ENCODE measurements at regions not wholly inside any gene's neighbourhood (a gene's known extent, or its start where the extent isn't known, plus 50 kb on each side); places are given as distances from the start of the nearest gene placed in this dataset.

DNA sequence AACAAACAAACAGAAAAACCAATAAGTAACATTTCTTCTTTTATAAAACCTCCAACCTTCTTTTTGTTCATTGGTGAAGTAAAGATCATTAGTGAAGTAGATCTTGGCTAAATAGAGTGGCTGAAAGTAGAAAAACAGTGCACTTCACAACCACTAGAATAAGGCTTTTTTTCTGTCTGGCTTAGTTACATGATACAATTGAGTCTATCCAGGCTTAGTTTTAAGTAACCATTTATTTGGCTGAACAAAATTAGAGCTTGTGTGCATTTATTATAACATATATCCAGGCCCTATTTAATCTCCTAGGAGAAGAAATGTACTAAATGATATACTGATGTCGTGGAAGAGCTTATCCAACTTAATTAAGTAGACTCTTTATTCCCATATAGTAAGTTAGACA, 65.8 kb upstream of the STK38L start:
- TF ChIP-seq, protein P1, sequence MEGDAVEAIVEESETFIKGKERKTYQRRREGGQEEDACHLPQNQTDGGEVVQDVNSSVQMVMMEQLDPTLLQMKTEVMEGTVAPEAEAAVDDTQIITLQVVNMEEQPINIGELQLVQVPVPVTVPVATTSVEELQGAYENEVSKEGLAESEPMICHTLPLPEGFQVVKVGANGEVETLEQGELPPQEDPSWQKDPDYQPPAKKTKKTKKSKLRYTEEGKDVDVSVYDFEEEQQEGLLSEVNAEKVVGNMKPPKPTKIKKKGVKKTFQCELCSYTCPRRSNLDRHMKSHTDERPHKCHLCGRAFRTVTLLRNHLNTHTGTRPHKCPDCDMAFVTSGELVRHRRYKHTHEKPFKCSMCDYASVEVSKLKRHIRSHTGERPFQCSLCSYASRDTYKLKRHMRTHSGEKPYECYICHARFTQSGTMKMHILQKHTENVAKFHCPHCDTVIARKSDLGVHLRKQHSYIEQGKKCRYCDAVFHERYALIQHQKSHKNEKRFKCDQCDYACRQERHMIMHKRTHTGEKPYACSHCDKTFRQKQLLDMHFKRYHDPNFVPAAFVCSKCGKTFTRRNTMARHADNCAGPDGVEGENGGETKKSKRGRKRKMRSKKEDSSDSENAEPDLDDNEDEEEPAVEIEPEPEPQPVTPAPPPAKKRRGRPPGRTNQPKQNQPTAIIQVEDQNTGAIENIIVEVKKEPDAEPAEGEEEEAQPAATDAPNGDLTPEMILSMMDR (conservative IDR thresholded peaks at IDR 0.05 in 1 of 2, IDR thresholded peaks at IDR 0.05 in 1 of 2; ENCODE audit: extremely low read depth in 1 of 2, insufficient read depth in 1 of 2, low read depth in 1 of 2, low read length in 2 of 2), result no peak
- TF ChIP-seq EZH2 (IDR thresholded peaks at IDR 0.05; ENCODE audit: borderline replicate concordance, low read length), result no peak

Measured in mammary epithelial cell (primary cell).